NCI-H748 treated with DMSO at 0.1 percent for 48 hours (cell line): ENCODE measurements at regions not wholly inside any gene's neighbourhood (a gene's known extent, or its start where the extent isn't known, plus 50 kb on each side); places are given as distances from the start of the nearest gene placed in this dataset.
"Not testable (repeated sequence)": the region's sequence is repeated elsewhere in the genome, so short reads cannot be mapped to it uniquely, and the experiment has no call there.

Source experiments
- DNase-seq: peaks from one replicate; lab custom pipeline; 2025; lab: John Stamatoyannopoulos, UW

- DNase-seq, result no peak
These were observed 327.1 kb upstream of the VCX start for GRCh38 chrX:7515681-7516413.

GRCh38 chrX:7514871-7515599, 327.9 kb upstream of the VCX start:
- no peak for DNase-seq

GRCh38 chrX:7512845-7513244, 330.1 kb upstream of the VCX start:
- no peak for DNase-seq

- no peak for DNase-seq
These were observed 339.7 kb upstream of the VCX start for GRCh38 chrX:7503251-7503650.

GRCh38 chrX:7500386-7500785, 342.6 kb upstream of the VCX start:
- no peak for DNase-seq

- DNase-seq, result no peak
These were observed 338.6 kb upstream of the PUDP start for GRCh38 chrX:7486505-7486904.

GRCh38 chrX:7485061-7485460, 337.1 kb upstream of the PUDP start:
- no peak for DNase-seq

- DNase-seq, result no peak
These were observed 332.8 kb upstream of the PUDP start for GRCh38 chrX:7480721-7481120.

- peak; percentile 27 for DNase-seq
These were observed 314.2 kb upstream of the PUDP start for GRCh38 chrX:7462110-7462509.

GRCh38 chrX:7461051-7461450, 313.1 kb upstream of the PUDP start:
- DNase-seq, result not testable (repeated sequence)

GRCh38 chrX:7447801-7448499, 300.0 kb upstream of the PUDP start:
- no peak for DNase-seq

- DNase-seq, result no peak
These were observed 298.9 kb upstream of the PUDP start for GRCh38 chrX:7446815-7447214.

GRCh38 chrX:7444967-7445366, 297.0 kb upstream of the PUDP start:
- DNase-seq, result no peak

GRCh38 chrX:7441586-7441985, 293.6 kb upstream of the PUDP start:
- DNase-seq, result no peak

- no peak for DNase-seq
These were observed 287.9 kb upstream of the PUDP start for GRCh38 chrX:7435822-7436221.

- DNase-seq, result no peak
These were observed 284.9 kb upstream of the PUDP start for GRCh38 chrX:7432901-7433300.

- DNase-seq, result no peak
These were observed 272.8 kb upstream of the PUDP start for GRCh38 chrX:7420717-7421116.

GRCh38 chrX:7414753-7415152, 266.8 kb upstream of the PUDP start:
- DNase-seq, result no peak

- DNase-seq, result no peak
These were observed 264.9 kb upstream of the PUDP start for GRCh38 chrX:7412840-7413239.

GRCh38 chrX:7409866-7410265, 261.9 kb upstream of the PUDP start:
- no peak for DNase-seq

GRCh38 chrX:7399373-7399772, 251.4 kb upstream of the PUDP start:
- DNase-seq, result no peak

GRCh38 chrX:7390441-7390840, 242.5 kb upstream of the PUDP start:
- no peak for DNase-seq

- DNase-seq, result no peak
These were observed 241.6 kb upstream of the PUDP start for GRCh38 chrX:7389576-7389975.
